ENCODE measurements at regions not wholly inside any gene's neighbourhood (a gene's known extent, or its start where the extent isn't known, plus 50 kb on each side); places are given as distances from the start of the nearest gene placed in this dataset.
A peak's percentile ranks its signal among the peaks of the same experiment; 100 is the strongest.

GRCh38 chr18:51603111-51603510 is 405.6 kb upstream of the MEX3C start:
- no peak overlapping the region for H3K4me3 ChIP-seq

GRCh38 chr18:51603551-51603950 is 406.1 kb upstream of the MEX3C start:
- WGBS, 4 donors, result 14 to 16% (median 15%) methylated on average over 4 of the region's 4 CpGs
- Histone ChIP-seq H3K4me3 (no peak overlapping the region), H3K27me3 (peaks cover 0 to 4% (median 0%) of the 10 kb centered on the region in 9 donors), H3K27ac (no peak overlapping the region), H3K9me3 (peaks cover 0 to 5% (median 0%) of the 10 kb centered on the region in 12 donors), H3K4me1 (no peaks in the 10 kb centered on the region), H3K36me3 (no peaks in the 10 kb centered on the region)
- no peak for TF ChIP-seq CTCF (IDR thresholded peaks at IDR 0.05)
- no peak for TF ChIP-seq POLR2A (IDR thresholded peaks at IDR 0.05)
- ATAC-seq (peak in 1 of 4 donors; percentile 34), DNase-seq (no peak)
- intact Hi-C loops (cut with DNase I), result no loop called here

More at GRCh38 chr18:51603111-51603510, 405.6 kb upstream of the MEX3C start:
- Histone ChIP-seq H3K27ac (no peak overlapping the region), H3K36me3 (no peaks in the 10 kb centered on the region), H3K27me3 (no peaks in the 10 kb centered on the region), H3K4me1 (no peaks in the 10 kb centered on the region), H3K9me3 (peaks cover 0 to 9% (median 0%) of the 10 kb centered on the region in 12 donors)
- no peak for ATAC-seq
- intact Hi-C loops (cut with DNase I), result no loop called here
- no peak for TF ChIP-seq CTCF (IDR thresholded peaks at IDR 0.05)
- DNase-seq, result no peak

GRCh38 chr18:51610481-51610880 is 413.0 kb upstream of the MEX3C start:
- no peaks in the 10 kb centered on the region for H3K9me3 ChIP-seq
- TF ChIP-seq POLR2A (IDR thresholded peaks at IDR 0.05) (no peak), CTCF (IDR thresholded peaks at IDR 0.05) (no peak)
- no peak overlapping the region for H3K4me3 ChIP-seq
- DNase-seq (no peak), ATAC-seq (no peak)
- WGBS, 4 donors, result 65 to 91% (median 81%) methylated on average over 1 of the region's 1 CpG
- H3K27me3 ChIP-seq, result peaks cover 0 to 7% (median 0%) of the 10 kb centered on the region in 9 donors
- no peaks in the 10 kb centered on the region for H3K4me1 ChIP-seq
- H3K36me3 ChIP-seq, result no peaks in the 10 kb centered on the region
- intact Hi-C loops (cut with DNase I), result no loop called here
- no peak overlapping the region for H3K27ac ChIP-seq

GRCh38 chr18:51611326-51611725 is 413.8 kb upstream of the MEX3C start:
- TF ChIP-seq CTCF (IDR thresholded peaks at IDR 0.05), result no peak
- Histone ChIP-seq H3K27ac (no peak overlapping the region), H3K36me3 (no peaks in the 10 kb centered on the region), H3K4me3 (no peak overlapping the region), H3K4me1 (no peaks in the 10 kb centered on the region), H3K27me3 (peaks cover 0 to 7% (median 0%) of the 10 kb centered on the region in 9 donors), H3K9me3 (no peaks in the 10 kb centered on the region)
- intact Hi-C loops (cut with DNase I), result no loop called here
- 72 to 94% (median 76%) methylated on average over 1 of the region's 1 CpG for WGBS, 4 donors
- ATAC-seq (no peak), DNase-seq (no peak)

Measured in heart left ventricle (tissue), 16 donors.